Smooth muscle cell (in vitro differentiated cells): ENCODE measurements at regions not wholly inside any gene's neighbourhood (a gene's known extent, or its start where the extent isn't known, plus 50 kb on each side); places are given as distances from the start of the nearest gene placed in this dataset.
A peak's percentile ranks its signal among the peaks of the same experiment; 100 is the strongest.

Experiments
- DNase-seq: peaks from one replicate; lab custom pipeline; 2025; ENCODE audit not compliant: unreplicated experiment; lab: John Stamatoyannopoulos, UW
- H2AFZ ChIP-seq: fragments of 200-600 bp; sonication (generic); 2 replicates; pipeline ENCODE4 v1.6.0; 2016; ENCODE audit warnings: antibody characterized with exemption, low read depth, mild to moderate bottlenecking
- H3F3A ChIP-seq: fragments of 200-600 bp; sonication (generic); 2 replicates; pipeline ENCODE4 v1.6.0; 2017; ENCODE audit warnings: antibody characterized with exemption, low read depth
- H3K27ac ChIP-seq: fragments of 200-600 bp; sonication (generic); 2 replicates; pipeline ENCODE4 v1.5.1; 2016; ENCODE audit warnings: low read depth, mild to moderate bottlenecking
- H3K27me3 ChIP-seq: fragments of 200-600 bp; sonication (generic); 2 replicates; pipeline ENCODE4 v1.6.1; 2016; ENCODE audit warnings: low read depth, mild to moderate bottlenecking
- H3K36me3 ChIP-seq: fragments of 200-600 bp; sonication (generic); 2 replicates; pipeline ENCODE4 v1.5.1; 2016; ENCODE audit warnings: low read depth
- H3K4me1 ChIP-seq: fragments of 200-600 bp; sonication (generic); 2 replicates; pipeline ENCODE4 v1.5.1; 2016; ENCODE audit warnings: low read depth
- H3K4me2 ChIP-seq: fragments of 200-600 bp; sonication (generic); 2 replicates; pipeline ENCODE4 v1.6.0; 2016; ENCODE audit warnings: mild to moderate bottlenecking
- H3K4me3 ChIP-seq: fragments of 200-600 bp; sonication (generic); 2 replicates; pipeline ENCODE4 v1.5.1; 2016; ENCODE audit warnings: mild to moderate bottlenecking
- H3K79me2 ChIP-seq: fragments of 200-600 bp; sonication (generic); 2 replicates; pipeline ENCODE4 v1.6.0; 2016; ENCODE audit warnings: low read depth, mild to moderate bottlenecking
- H3K9ac ChIP-seq: fragments of 200-600 bp; sonication (generic); 2 replicates; pipeline ENCODE4 v1.6.0; 2016; ENCODE audit warnings: low read depth
- H3K9me3 ChIP-seq: fragments of 200-600 bp; sonication (generic); replicated peaks from 2 replicates; pipeline ENCODE4 v1.5.1; 2016; ENCODE audit warnings: low read depth
- H4K20me1 ChIP-seq: fragments of 200-600 bp; sonication (generic); 2 replicates; pipeline ENCODE4 v1.6.0; 2016; ENCODE audit warnings: low read depth
- WGBS: methylation state at CpG from one replicate; pipeline ENCODE4 v1.1.7; 2016; ENCODE audit warnings: low lambda C conversion rate; 5-methylcytosine and 5-hydroxymethylcytosine counted together
- TF ChIP-seq, protein P1 (sequence below): fragments of 200-600 bp; sonication (generic); IDR thresholded peaks from 2 replicates; pipeline ENCODE4 v1.5.1; 2017; ENCODE audit warnings: borderline replicate concordance, mild to moderate bottlenecking, antibody characterized with exemption; ENCODE audit not compliant: insufficient read depth, poor library complexity, severe bottlenecking

DNA sequence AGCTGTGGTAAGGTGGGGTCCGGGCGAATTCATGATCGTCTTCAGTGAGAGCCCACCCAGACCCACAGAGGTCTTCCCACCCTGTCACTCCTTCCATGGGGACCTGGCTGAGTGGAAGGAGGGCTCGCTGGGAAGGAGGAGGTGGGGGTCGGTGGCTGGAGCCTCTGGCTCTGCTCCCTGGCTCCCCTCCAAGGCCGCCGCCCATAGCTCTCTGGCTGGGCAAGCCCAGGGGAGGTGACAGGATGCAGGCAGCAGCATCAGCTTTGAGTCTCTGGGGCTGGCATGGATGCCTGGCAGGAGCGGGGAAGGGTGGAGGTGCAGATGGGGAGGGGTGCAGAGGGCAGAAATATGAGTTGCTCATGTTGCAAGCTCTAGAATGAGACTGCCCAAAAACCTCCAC is 147.0 kb downstream of the ENGASE start:
- DNase-seq: no peak
- H3K4me1 ChIP-seq: peaks cover 17% of the 10 kb centered on the region
- H3K9me3 ChIP-seq: no peaks in the 10 kb centered on the region
- no peak overlapping the region for H3K4me2 ChIP-seq
- no peak overlapping the region for H2AFZ ChIP-seq
- 92% methylated on average over 8 of the region's 8 CpGs for WGBS
- no peak overlapping the region for H3K27ac ChIP-seq
- H3K27me3 ChIP-seq: peaks cover 58% of the 10 kb centered on the region
- H3K36me3 ChIP-seq: no peaks in the 10 kb centered on the region
- H3F3A ChIP-seq: no peaks in the 10 kb centered on the region
- no peak overlapping the region for H3K4me3 ChIP-seq
- H3K79me2 ChIP-seq: no peaks in the 10 kb centered on the region
- H3K9ac ChIP-seq: no peak overlapping the region
- H4K20me1 ChIP-seq: no peaks in the 10 kb centered on the region
- TF ChIP-seq, protein P1, sequence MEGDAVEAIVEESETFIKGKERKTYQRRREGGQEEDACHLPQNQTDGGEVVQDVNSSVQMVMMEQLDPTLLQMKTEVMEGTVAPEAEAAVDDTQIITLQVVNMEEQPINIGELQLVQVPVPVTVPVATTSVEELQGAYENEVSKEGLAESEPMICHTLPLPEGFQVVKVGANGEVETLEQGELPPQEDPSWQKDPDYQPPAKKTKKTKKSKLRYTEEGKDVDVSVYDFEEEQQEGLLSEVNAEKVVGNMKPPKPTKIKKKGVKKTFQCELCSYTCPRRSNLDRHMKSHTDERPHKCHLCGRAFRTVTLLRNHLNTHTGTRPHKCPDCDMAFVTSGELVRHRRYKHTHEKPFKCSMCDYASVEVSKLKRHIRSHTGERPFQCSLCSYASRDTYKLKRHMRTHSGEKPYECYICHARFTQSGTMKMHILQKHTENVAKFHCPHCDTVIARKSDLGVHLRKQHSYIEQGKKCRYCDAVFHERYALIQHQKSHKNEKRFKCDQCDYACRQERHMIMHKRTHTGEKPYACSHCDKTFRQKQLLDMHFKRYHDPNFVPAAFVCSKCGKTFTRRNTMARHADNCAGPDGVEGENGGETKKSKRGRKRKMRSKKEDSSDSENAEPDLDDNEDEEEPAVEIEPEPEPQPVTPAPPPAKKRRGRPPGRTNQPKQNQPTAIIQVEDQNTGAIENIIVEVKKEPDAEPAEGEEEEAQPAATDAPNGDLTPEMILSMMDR: no peak

DNA sequence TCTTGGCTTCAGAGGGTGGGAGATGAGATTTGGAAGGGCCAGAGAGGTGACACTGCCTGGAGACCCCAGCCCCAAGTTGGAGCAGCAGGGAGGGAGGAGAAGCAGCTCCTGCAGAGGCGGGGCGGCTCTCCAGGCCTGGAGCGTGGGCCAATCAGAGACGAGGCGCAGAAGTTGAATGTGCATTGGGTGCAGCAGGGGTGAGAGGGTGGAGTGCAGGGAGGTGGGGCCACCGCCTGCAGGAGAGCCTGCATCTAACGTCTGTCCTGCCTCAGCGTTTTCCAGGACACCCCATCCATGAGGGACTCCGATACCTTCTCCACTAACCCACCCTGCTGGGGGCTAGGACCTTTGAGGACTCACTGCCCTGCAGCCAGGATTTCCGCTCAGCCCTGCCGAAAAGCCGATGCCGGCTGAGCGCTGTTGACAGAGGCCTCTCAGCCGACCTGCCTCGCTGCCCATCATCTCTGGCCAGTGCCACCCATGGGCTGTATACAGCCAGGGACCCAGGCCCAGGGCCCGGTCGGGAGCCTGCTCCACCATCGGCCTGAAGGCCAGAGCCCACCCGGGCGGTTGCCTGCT is 146.2 kb downstream of the ENGASE start:
- H3K4me3 ChIP-seq: peak overlapping the region; percentile 8
- H3K9ac ChIP-seq: no peak overlapping the region
- H3K27ac ChIP-seq: no peak overlapping the region
- 59% methylated on average over 19 of the region's 21 CpGs for WGBS
- H3K9me3 ChIP-seq: no peaks in the 10 kb centered on the region
- H3K27me3 ChIP-seq: peaks cover 58% of the 10 kb centered on the region
- no peaks in the 10 kb centered on the region for H4K20me1 ChIP-seq
- H3K79me2 ChIP-seq: no peaks in the 10 kb centered on the region
- H3F3A ChIP-seq: no peaks in the 10 kb centered on the region
- TF ChIP-seq, protein P1: no peak
- H3K4me1 ChIP-seq: peaks cover 17% of the 10 kb centered on the region
- H2AFZ ChIP-seq: no peak overlapping the region
- H3K36me3 ChIP-seq: no peaks in the 10 kb centered on the region
- peak overlapping the region; percentile 44 for H3K4me2 ChIP-seq
- no peak for DNase-seq

DNA sequence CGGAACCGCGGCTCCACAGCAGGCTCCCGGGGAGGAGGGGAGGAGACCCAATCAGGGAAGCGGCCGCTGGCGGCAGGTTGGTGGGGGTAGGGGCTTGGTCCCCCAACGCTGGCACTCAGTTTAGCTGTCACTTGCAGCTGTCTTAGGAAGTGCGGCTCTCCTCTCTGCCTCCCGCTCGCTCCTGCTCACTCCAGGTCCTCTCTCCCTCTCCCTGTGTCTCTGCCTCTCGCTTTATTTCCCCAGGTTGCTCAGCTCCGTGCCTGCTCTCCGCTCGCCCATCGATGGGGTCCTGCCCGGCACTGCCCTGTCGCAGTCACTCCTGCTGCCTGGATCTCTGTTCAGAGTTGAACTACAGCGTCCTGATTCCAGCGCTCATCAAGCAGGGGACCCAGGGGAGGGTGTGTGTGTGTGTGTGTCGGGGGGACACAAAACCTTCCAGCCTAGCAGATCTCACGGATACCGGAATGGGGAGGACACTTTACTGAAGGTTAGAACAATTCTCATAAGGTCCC is 145.6 kb downstream of the ENGASE start:
- 12% methylated on average over 23 of the region's 23 CpGs for WGBS
- Histone ChIP-seq H3K9ac (no peak overlapping the region), H3K27me3 (peaks cover 58% of the 10 kb centered on the region), H4K20me1 (no peaks in the 10 kb centered on the region), H3K4me2 (peak overlapping the region; percentile 44), H3K4me1 (peaks cover 17% of the 10 kb centered on the region), H3K27ac (no peak overlapping the region), H3K79me2 (no peaks in the 10 kb centered on the region), H2AFZ (no peak overlapping the region), H3K36me3 (no peaks in the 10 kb centered on the region), H3F3A (no peaks in the 10 kb centered on the region), H3K9me3 (no peaks in the 10 kb centered on the region), H3K4me3 (peak overlapping the region; percentile 8)
- DNase-seq: no peak
- TF ChIP-seq, protein P1: no peak
